ENCODE measurements at regions not wholly inside any gene's neighbourhood (a gene's known extent, or its start where the extent isn't known, plus 50 kb on each side); places are given as distances from the start of the nearest gene placed in this dataset.

DNA sequence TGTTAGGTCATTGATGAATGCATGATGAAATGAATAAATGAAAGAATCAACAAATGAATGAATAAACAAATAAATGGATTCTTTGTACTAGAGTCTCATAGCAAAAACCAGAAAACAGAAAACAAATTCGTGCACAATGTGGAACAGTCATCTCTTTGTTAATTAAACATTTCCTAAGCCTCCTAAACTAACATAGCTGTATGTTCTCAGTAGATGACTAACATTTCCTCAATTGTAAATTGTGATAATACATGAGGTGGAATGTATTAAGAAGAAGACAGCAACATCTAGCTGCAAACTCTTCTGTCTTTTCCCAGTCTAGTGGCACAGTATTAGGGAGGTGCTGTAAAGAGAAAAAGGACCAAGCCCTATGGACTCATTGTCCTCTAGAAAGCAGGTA lies 1021.0 kb downstream of the MCTP2 start:
- no peaks in the 10 kb centered on the region for H3K9me3 ChIP-seq
- no peaks in the 10 kb centered on the region for H3K4me1 ChIP-seq
- H3K36me3 ChIP-seq, result no peaks in the 10 kb centered on the region
- intact Hi-C loops (cut with DNase I; ENCODE audit: low total_unique reads), result no loop called here
- H3K4me3 ChIP-seq, result no peak overlapping the region
- no peaks in the 10 kb centered on the region for H3K27me3 ChIP-seq
- TF ChIP-seq POLR2A (IDR thresholded peaks at IDR 0.05) (no peak), CTCF (IDR thresholded peaks at IDR 0.05) (no peak)
- no peak for DNase-seq
- no peak overlapping the region for H3K27ac ChIP-seq

- no peak for DNase-seq
- TF ChIP-seq POLR2A (IDR thresholded peaks at IDR 0.05) (no peak), CTCF (IDR thresholded peaks at IDR 0.05) (no peak)
- intact Hi-C loops (cut with DNase I; ENCODE audit: low total_unique reads), result no loop called here
Observed at GRCh38 chr15:95254263-95254662, 1022.9 kb downstream of the MCTP2 start.

DNA sequence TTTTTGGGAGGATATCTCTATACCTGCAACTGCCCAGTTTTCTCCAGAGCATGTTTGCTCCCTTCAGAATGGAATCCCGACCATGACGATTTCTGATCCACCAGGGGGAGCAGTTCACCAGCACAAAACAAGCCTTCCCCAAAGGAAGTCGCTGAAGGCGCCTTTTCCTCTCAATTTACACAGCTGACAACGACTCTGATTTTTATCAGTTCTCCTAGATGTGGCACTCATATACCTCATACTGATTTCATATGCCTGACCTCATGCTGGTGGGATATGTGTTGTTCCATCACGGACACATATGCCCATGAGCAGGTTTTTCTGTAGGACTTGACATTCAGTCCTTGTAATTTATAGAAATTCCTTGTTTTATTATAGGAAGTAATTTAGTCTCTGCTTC lies 1028.2 kb downstream of the MCTP2 start:
- peak overlapping the region; percentile 16 to 36 for H3K27ac ChIP-seq
- no peaks in the 10 kb centered on the region for H3K27me3 ChIP-seq
- no peaks in the 10 kb centered on the region for H3K36me3 ChIP-seq
- TF ChIP-seq POLR2A (IDR thresholded peaks at IDR 0.05) (no peak), CTCF (IDR thresholded peaks at IDR 0.05) (peak; percentile 73 to 85 (median 78))
- no peaks in the 10 kb centered on the region for H3K9me3 ChIP-seq
- peaks cover 0 to 4% of the 10 kb centered on the region in 2 donors for H3K4me1 ChIP-seq
- intact Hi-C loops (cut with DNase I; ENCODE audit: low total_unique reads), result no loop called here
- DNase-seq, result peak; percentile 72 to 82
- no peak overlapping the region for H3K4me3 ChIP-seq

More at GRCh38 chr15:95254263-95254662, 1022.9 kb downstream of the MCTP2 start:
- Histone ChIP-seq H3K36me3 (no peaks in the 10 kb centered on the region), H3K4me1 (no peaks in the 10 kb centered on the region), H3K27me3 (no peaks in the 10 kb centered on the region), H3K4me3 (no peak overlapping the region), H3K27ac (peak overlapping the region in 1 of 2 donors; percentile 38), H3K9me3 (no peaks in the 10 kb centered on the region)

- H3K36me3 ChIP-seq, result no peaks in the 10 kb centered on the region
- peak in 1 of 2 donors; percentile 25 for DNase-seq
- no peaks in the 10 kb centered on the region for H3K27me3 ChIP-seq
- H3K4me1 ChIP-seq, result peaks cover 0 to 4% of the 10 kb centered on the region in 2 donors
- no peak for TF ChIP-seq CTCF (IDR thresholded peaks at IDR 0.05)
- TF ChIP-seq POLR2A (IDR thresholded peaks at IDR 0.05), result no peak
- intact Hi-C loops (cut with DNase I; ENCODE audit: low total_unique reads), result loop anchor here (10.0 kb wide), 1 partner anchor 1065 kb away; no protein-coding TSS in a partner anchor
- H3K9me3 ChIP-seq, result no peaks in the 10 kb centered on the region
- H3K27ac ChIP-seq, result peak overlapping the region; percentile 9 to 36
- H3K4me3 ChIP-seq, result no peak overlapping the region
Observed at GRCh38 chr15:95259965-95260364, 1028.6 kb downstream of the MCTP2 start.

DNA sequence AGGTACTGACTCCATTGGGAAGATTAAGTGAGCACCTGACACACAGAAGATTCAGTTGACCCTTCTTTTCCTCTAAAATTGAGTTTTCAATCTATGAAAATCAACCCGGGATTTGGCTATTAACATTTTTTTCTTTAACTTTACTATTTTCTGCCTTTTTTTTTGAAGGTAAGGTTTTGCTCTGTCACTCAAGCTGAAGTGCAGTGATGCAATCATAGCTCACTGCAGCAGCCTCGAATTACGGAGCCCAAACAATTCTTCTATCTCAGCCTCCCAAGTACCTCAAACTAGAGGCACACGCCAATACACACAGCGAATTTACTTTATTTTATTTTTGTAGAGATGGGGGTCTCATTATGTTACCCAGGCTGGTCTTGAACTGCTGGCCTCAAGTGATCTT lies 1029.5 kb downstream of the MCTP2 start:
- no peaks in the 10 kb centered on the region for H3K27me3 ChIP-seq
- intact Hi-C loops (cut with DNase I; ENCODE audit: low total_unique reads), result loop anchor here (10.0 kb wide), 1 partner anchor 1064 kb away; no protein-coding TSS in a partner anchor
- H3K4me3 ChIP-seq, result no peak overlapping the region
- no peak for DNase-seq
- peaks cover 0 to 4% of the 10 kb centered on the region in 2 donors for H3K4me1 ChIP-seq
- TF ChIP-seq POLR2A (IDR thresholded peaks at IDR 0.05) (no peak), CTCF (IDR thresholded peaks at IDR 0.05) (no peak)
- no peaks in the 10 kb centered on the region for H3K36me3 ChIP-seq
- H3K27ac ChIP-seq, result peak overlapping the region in 1 of 2 donors; percentile 54
- H3K9me3 ChIP-seq, result no peaks in the 10 kb centered on the region

Measured in uterus (tissue), 3 donors.